EL (cell line): ENCODE measurements at regions not wholly inside any gene's neighbourhood (a gene's known extent, or its start where the extent isn't known, plus 50 kb on each side); places are given as distances from the start of the nearest gene placed in this dataset.
"Not testable (repeated sequence)": the region's sequence is repeated elsewhere in the genome, so short reads cannot be mapped to it uniquely, and the experiment has no call there.

ENCODE experiments used
- DNase-seq: peaks from one replicate; pipeline ENCODE4 v3.0.0-alpha.2; 2016

DNA sequence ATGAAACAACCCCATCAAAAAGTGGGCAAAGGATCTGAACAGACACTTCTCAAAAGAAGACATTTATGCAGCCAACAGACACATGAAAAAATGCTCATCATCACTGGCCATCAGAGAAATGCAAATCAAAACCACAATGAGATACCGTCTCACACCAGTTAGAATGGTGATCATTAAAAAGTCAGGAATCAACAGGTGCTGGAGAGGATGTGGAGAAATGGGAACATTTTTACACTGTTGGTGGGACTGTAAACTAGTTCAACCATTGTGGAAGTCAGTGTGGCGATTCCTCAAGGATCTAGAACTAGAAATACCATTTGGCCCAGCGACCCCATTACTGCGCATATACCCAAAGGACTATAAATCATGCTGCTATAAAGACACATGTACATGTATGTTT lies 179.1 kb downstream of the LRRC70 start:
- not testable (repeated sequence) for DNase-seq

DNA sequence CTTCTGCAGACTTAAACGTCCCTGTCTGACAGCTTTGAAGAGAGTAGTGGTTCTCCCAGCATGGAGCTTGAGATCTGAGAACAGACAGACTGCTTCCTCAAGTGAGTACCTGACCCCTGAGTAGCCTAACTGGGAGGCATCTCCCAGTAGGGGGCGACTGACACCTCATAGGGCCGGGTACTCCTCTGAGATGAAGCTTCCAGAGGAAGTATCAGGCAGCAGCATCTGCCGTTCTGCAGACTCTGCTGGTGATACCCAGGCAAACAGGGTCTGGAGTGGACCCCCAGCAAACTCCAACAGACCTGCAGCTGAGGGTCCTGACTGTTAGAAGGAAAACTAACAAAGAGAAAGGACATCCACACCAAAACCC lies 174.4 kb downstream of the LRRC70 start:
- DNase-seq, result not testable (repeated sequence)

DNA sequence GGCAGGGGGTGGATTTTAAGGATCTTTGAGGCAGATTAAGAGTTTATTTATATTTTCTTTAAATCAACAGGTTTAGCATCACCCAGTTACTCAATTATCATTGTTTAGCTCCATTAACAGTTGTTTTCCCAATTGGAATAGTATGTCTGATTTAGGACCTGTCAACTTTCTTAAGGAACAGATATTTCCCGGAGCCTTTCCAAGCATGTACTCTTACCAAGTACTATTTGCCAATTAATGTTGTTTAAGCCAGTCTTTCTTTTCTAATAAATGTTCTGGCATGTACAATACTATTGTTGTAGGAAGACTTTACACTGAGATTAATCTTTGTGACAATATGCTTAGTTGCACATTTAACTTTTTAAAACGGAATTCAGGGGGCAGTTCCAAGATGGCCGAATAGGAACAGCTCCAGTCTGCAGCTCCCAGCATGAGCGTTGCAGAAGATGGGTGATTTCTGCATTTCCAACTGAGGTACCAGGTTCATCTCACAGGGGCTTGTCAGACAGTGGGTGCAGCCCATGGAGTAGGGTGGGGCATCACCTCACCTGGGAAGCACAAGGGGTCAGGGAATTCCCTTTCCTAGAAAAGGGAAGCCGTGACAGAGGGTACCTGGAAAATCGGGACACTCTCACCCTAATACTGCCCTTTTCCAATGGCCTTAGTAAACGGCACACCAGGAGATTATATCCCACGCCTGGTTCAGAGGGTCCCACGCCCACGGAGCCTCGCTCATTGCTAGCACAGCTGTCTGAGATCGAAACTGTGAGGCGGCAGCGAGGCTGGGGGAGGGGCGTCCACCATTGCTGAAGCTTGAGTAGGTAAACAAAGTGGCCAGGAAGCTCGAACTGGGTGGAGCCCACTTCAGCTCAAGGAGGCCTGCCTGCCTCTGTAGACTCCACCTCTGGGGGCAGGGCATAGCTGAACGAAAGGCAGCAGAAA lies 173.7 kb downstream of the LRRC70 start:
- DNase-seq, result not testable (repeated sequence)

DNA sequence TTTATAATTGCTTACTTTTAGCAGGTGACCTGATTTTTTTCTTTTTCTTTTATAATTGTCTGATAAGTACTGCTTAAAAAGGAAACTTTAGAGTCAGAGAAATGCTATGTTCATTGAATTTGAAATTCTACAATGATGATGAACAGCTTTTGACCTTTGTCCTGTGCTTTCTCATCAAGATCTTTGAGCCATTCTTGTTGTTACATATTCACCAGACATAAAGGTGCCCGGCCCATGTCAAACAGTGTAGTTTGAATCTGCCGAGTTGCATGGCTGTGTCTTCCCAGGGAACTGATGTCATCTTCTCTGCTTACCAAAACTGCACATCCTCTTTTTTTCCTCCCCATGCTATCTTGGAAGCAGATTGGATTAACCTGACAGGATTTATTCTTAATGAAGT lies 163.6 kb downstream of the LRRC70 start:
- no peak for DNase-seq

DNA sequence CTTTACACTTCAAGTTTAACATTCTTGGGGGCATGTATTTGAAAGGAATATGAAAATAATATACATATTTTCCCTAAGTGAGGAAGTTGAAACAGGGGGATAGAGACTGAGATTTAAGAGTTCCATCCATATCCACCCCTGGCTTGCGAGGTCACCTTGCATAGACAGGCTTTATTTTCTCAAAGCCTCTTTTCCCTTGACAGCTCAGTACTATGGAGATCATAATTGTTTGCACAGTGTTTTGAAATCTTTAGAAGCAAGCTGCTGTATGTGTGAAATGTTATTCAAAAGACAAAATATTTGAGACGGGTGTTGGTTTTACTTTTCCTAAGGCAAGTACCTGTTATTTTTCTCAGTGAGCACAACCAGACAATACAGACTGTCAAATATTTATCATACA lies 163.1 kb downstream of the LRRC70 start:
- DNase-seq, result no peak

DNA sequence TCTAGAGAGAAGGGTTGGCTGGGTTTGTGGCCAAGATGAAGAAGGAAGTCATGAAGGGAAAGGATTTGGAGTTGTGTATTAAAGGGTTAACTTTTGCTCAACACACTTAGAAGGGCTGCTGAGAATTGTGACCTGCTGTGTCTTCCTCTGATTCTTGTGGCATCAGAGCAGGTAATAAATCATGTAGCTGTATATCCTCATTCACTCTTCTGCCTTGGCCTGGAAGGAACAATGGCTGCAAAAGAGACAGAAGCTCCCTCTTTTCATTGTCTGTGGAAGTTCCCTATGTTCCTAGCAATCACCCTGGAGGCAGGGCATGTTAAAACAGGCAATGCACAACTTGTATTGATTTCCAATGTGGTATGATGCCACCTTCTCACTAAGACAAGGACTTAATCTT lies 159.1 kb downstream of the LRRC70 start:
- no peak for DNase-seq

DNA sequence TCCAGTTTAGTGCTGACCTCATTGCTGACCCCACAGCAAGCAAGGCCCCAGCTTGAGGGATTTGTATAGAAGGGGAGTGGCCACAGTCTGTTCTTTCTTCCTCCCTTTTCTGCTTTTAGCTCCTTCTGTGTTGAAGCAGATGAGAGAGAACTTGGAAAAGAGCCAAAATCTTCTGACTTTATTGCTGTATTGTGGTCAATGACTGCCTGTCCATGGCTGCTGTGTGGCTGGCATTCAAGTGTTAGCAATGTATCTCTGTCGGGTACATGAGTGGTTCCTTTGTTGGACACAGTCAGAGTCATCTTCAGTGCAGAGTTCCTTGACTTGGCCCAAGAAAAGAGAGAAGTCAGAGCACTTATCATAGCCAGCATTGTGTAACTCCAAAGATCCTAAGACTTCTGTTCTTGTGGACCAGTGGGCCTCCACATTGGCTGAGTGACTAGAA lies 154.1 kb downstream of the LRRC70 start:
- peak; percentile 5 for DNase-seq

DNA sequence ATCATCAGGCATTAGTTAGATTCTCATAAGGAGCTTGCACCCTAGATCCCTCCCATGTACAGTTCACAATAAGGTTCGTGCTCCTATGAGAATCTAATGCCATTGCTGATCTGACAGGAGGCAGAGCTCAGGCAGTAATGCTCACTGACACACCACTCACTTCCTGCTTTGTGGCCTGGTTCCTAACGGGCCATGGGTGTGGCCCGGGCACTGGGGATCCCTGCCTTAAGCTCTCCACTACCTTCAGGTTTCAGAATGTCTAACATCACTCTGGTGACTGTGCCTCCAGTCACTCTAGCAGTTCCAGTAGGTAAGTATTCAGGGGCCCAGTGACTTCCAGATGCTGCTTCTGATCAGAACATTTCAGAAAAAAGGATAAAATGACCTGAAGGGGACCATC lies 152.4 kb downstream of the LRRC70 start:
- no peak for DNase-seq

DNA sequence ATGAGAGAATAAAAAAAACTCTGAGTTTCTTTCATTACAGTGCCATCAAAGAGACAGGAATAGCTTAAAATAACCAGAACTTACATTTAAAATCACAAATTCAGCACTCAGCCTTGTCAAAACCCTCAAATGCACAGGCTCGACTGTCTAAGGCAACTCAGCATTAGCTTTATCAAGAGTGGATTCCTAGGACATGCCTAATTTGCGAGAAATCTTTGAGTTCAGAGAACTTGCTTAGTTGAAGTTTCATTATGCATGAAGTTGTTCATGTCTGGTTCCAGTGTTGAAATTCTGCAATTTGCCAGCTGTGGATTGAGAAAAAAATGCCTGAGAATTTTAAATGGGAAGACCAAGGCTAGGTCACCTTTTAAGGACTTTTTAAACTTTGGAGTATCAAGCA lies 151.1 kb downstream of the LRRC70 start:
- no peak for DNase-seq

DNA sequence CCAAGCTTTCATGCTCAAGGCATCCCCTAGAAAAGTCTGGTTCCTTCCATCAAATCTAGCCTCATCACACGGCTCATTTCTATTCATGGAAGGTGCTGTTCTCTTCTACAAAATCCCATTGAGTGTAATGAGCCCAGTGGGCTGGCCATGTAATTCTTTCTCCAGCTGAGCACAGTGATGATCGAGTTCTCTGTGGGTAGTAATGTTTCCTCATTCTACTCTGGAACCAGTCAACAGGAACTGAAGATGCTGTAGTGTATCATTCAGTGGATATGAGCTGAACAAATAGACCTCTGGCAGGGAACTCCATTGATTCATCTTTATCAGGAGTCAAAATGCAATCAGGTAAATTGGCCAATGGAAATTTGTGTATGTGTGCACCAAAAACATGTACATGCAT lies 149.2 kb downstream of the LRRC70 start:
- DNase-seq, result no peak

DNA sequence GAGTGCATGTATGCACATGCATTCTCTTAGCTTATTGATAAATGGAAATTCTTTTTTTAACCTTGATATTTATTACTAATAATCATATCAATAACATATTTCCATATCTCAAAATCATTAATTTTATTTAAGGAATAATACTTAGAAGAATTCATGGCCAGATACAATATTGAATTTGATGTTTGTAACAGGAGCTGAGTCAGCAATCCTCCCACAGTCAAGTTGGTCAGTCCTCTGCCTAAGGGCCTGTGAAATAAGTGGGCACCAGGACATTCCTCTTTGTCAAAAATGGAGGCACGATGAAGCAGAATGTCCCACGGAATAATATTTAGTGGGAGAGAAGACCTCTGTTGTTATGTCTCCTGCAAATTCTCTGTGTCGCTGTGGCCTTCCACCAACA lies 148.6 kb downstream of the LRRC70 start:
- no peak for DNase-seq

DNA sequence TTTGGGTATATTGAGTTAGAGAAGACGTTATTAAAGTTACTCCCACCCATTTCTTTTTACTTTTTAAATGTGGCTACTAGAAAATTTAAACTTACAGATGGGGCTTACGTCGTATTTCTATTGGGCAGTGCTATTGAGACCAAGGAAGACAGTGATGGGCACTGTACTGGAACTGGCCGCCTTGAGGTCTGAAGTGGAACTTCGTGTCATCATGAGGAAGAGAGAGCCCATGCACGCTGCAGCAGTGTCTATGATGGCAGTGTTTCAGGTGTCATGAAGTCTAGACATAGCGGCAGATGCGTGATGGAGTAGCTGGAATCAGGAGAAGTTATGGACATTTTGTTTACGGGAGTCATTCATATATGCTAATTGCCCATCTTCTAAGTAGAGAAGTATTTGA lies 143.7 kb downstream of the LRRC70 start:
- no peak for DNase-seq

DNA sequence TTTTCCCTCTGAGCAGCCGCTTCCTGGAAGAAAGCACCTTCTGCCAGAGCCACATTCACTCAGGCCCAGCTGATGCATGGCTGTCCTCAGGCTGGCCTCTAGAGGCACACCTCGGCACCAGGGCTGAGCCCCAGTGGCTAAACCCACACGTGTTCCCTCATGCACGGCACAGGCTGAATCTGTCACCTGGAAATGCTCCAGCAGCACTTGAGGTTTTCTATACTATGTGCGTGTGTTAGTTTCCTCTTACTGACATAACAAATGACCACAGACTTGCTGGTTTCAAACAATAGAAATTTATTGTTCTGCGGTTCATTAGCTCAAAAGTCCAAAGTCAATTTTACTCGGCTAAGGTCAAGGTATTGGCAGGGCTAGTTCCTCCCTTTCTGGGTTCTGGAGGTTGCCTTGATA lies 141.4 kb downstream of the LRRC70 start:
- peak; percentile 5 for DNase-seq

DNA sequence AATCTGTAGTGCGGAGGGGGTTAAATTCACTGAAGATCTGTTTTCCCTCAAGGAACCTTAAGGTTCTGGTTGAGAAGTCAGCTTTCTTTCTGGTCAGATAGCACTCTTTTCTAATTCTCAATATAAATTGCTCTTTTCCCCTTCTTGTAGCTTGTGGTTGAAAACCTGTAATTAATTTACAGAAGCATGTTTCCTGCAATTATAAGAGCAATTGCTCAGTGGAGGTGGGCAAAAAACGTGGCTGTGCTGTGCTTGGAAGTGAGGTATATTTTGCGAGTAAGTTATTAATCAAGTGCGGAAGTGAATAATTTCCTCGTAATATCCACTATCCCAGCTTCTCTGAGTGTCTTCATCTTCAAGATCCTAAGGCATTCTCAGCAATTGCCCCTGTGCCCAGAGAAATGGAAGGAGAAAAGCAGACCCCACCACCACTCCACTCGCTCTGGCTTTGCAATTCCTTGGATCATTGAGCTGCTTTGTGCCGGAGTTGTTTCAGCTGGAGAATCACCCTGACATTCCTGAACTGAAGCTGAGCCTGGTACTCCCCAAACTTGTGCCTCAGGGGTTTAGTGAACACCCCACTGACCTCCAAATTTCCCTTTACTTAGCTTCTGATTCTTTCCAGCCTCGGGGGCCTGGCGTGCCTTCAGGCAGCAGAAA lies 140.6 kb downstream of the LRRC70 start:
- DNase-seq, result no peak

DNA sequence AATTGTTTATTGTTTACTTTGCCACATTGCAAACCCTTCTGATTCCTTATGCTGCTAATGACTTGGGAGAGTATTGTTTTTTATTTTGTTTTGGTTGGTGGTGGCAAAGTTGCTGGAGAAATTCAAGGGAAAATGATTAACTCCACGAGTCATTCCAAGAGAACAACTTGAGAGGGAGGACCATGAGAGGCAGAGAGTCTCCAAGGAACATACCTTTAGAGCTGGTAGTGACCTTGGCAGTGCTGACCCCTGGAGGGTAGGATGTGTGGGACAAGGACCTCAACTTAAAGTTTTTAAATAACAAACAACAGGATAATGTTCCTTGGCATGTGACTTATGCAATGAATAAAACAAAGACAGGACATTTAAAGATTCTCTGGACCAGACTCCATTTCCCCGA lies 139.7 kb downstream of the LRRC70 start:
- no peak for DNase-seq

DNA sequence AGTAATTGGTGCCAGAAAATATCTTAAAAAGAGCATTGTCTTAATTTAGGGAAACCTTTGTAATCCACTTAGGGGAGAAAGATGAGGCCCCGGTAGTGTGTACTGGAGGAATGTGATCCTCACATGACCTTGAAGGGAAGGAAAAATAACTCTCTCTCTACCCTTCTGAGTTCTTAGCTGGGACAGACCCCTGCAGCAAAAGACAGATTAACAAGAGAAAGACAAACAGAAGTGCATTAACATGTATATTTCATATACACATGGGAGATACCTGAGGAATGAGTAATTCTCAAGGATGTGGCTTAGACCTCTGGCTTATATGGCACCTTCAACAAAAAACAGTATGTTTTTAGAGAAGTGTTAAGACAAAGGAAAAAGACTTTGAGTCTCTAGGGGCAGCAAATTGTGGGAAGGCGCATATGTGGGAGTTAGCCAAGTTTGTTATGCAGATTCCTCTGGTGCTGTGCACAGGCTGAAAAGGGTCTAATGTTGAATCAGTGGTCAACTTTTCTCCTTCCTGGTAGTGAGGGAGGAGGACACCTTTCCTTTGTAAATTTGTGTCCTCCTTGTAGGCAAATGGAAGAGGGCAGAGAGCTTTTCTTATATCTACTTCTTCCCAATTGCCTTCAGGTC lies 138.8 kb downstream of the LRRC70 start:
- no peak for DNase-seq

DNA sequence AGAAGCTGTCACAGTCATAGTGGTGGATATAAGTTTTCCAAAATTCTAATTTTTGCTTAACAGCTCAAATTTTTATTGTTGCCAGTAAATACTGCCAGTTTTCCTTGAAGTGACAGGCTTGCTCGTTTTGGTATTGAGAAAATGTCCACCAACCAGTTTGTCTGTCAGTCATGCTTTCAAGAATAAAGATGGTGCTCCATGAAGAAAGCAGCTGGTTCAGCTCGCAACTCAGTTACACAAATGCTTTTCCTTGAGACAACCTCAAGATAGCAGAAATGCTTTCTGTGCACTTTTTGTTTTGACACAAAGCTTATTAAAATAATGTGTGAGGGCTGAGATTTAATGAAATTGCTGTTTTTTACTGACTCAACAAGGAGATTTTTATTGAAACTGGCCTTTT lies 135.7 kb downstream of the LRRC70 start:
- DNase-seq, result no peak

DNA sequence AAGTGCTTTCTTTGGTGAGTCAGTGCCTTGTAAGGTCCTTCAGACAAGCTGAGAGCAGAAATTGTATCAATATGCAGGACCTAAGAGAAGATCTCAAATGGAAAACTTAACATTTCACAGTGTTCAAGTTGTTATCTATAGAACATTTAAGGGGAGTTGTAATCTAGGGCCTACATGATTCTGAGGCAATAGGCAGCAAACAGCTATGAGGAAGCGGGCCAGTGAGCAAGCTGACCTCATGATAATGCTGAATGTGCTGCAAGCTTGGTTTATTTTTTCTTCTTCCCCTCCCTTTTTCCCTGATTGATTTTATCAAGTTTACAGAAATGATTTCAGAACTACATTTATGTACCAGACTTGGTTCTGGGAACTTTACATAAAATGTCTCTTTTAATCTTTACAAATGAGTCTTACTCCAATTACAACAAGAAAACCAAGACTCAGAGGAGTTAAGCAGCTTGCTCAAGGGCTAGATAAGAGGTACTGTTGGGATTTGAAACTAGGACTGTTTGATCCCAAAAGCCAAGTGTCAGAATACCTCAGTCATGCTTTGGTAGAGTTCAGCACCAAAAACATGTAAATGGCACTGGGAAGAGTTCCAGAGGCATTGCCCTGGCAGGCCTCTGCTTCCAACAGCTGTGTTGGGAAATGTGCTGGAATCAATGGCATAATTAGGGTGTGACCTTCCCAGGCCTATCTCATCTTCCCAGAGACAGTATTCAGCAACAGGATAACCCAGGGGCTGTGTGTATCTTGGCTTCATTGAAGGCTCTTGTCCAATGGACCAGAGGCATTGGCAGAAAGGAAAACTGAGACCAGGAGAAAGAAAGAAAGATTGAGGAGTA lies 130.1 kb downstream of the LRRC70 start:
- no peak for DNase-seq

DNA sequence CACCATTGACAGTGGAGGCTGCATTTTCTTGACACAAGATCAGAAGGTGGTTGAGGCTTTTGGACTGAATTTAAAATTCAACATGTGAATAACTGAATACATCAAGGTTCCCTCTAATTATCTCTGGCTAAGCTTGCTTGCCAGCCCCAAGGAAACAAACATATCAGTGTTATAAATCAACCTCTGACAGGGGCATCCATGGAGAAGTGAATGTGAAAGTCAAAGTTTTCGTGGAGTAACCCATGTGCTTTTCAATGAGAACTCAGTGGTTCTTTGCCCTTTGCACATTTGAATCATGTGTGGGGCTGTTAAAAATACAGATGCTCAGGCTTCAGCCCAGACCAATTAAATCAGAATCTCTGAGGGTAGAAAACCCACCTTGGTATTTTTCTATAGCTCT lies 128.9 kb downstream of the LRRC70 start:
- DNase-seq, result no peak

DNA sequence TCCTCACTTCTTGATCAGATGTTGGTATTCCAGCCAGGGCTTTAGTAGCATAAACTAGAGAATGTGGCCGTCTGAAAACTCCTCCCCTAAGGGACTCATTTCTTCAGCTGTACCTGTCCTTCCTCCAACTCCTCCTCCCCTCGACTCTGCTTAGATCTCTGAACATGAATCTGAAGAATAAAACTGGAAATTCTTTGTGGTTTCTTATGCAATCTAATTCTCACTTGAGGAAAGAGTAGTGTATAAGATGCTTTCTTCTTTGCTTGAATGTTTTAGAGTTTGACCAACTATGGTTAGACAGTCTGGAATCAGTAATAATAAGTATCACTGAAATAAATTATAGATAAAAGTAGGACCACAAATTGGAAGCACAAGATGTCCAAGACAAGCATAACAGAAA lies 128.5 kb downstream of the LRRC70 start:
- no peak for DNase-seq

DNA sequence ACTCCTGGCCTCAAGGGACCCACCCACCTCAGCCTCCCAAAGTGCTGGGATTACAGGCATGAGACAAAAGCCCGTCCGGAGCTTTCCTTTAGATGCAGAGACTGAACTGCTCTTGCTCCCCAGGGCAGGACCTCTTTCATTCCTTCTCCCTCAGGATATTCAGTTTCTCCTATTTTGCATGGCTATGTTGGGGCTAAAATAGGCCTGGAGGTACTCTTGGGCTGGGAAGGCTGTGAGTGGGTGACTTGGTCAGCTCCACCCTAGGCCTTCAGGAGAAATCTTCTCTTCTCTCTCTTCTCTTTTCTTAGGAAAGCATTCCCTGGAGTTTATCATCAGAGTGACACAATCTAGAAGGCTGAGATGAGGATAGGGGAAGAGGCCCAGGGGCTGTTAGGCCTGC lies 126.4 kb downstream of the LRRC70 start:
- no peak for DNase-seq

DNA sequence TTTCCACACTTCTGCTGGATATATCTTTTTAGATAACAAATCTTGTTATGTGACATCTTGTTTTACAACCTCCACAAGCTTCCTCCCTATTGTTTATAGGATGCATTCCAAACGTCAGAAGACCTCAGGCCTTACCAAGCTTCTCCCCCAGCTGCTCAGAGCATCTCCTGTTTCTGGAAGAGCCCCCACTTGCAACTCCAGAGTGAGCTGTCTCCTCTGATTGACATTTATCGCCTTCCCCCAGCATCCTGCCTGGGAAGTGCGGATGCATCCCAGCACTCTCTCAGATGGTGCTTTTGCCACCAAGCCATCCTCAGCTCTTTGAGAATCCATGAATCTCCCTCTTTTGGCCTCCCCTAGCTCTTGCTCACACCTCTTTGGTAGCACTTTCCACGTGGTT lies 123.5 kb downstream of the LRRC70 start:
- DNase-seq, result no peak

DNA sequence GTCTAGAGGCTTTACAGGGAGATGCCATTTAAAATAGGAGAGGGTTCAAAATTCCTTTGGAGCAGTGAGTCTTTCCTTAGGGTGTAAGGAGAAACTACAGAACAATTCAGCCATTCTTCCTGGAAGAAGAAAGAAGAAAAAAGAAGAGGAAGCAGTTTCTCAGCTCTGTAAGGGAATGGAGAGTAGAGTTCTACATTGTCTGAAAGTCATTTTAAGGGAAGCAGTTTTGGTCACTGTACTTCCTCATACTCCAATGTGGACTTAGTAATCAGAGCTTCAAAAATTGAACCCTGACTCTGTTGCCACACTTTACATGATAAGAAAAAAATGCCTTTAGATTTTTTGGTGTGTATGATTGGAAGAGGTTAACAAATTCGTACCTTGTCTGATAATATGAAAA lies 122.4 kb downstream of the LRRC70 start:
- DNase-seq, result no peak
